GM21447 (cell line): ENCODE measurements at regions not wholly inside any gene's neighbourhood (a gene's known extent, or its start where the extent isn't known, plus 50 kb on each side); places are given as distances from the start of the nearest gene placed in this dataset.

Source experiments
- ATAC-seq: cut with Tn5 transposase; IDR thresholded peaks from one replicate; pipeline ENCODE4 v1.9.1; 2021; ENCODE audit not compliant: unreplicated experiment

DNA sequence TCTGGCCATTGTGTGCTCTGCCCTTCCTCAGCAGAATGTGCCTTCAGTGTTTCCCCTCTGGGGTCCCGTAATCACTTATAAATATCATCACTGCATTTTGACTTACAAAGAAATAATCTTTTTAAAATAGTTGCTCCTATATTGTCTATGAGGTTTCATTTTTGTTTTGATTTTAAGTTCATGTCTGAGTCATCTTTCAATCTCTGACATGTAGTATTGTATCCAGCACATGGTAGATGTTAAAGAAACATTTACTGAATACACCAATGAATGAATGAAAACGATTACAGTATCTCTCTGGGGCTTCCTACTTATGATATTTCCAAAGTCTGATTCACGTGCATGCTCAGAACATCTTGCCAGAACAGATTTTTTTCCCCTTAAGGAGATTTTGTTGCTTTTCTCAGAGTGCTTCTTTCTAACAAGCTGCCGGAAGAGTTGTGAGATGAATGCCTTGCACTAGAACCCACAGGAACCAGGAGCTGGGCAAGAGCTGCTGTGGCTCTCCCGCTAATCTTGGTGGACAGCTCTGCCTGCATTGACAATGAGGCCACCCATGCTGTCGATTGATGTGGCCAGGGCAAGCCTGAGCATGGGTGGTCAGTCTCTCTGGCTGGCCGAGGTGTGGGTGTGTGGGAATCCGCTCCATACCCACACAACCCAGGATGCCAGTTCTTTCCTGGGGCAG is 199.4 kb downstream of the CYRIA start:
- ATAC-seq, result no peak

GRCh38 chr2:16464641-16465040 is 201.0 kb downstream of the CYRIA start:
- ATAC-seq, result no peak

GRCh38 chr2:16462958-16463357 is 202.7 kb downstream of the CYRIA start:
- no peak for ATAC-seq

DNA sequence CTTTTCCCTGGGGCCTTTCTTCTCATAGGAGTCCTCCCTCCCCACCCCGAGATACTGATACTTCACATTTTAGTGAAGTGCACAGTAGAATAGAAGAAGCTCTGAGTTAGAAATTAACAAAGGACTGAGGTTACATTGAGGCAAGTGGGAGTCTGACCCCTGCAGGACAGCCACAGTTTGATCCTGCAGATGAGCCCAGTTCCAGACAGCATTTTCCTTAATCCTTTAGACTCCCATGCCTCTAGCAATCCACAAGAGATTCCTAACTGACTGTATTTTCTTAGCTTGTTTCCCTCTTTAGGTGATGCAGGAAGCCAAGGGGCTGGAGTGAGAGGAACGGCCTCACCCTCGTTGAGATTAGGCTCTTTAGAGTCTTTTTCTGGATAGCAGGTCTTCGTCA is 204.0 kb downstream of the CYRIA start:
- ATAC-seq, result no peak

DNA sequence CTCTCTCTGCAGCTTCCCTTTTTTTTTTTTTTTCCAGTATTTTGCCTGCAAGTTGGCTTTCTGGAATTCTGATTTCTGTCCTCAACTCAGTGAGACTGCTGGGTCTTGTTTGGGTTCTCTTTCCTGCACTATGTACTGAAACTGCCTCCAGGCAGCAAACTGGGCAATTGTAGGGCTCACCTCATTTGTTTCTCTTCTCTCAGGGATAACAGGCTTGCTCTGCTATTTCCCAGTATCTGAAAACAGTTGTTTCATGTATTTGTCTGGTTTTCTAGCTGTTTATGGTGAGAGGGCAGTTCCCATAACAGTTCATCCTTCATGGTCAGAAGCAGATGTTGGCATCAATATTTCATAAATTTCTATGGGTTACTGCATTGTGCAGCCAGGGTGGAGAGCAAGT is 206.0 kb downstream of the CYRIA start:
- no peak for ATAC-seq

DNA sequence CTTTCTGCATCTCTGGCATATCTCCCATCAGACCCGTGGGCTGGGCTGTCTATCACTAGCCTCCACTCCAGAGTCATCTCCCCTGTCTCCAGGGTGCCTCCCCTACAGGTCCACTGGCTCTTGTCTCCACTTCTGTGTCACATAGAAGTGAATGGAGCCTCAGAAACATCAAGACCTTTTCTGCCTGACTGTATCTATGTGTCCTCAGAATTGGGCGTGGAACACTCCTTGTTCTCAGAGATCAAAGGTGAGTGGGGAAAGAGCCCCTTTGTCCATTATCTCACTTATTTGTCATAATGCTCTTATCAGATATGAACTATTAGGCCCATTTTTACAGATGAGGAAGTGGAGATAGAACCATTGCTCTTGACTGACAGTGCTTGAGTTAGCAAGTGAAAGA is 211.0 kb downstream of the CYRIA start:
- ATAC-seq, result no peak

GRCh38 chr2:16452123-16452522 is 213.5 kb downstream of the CYRIA start:
- no peak for ATAC-seq

- no peak for ATAC-seq
Observed at GRCh38 chr2:16446706-16447105, 218.9 kb downstream of the CYRIA start.

DNA sequence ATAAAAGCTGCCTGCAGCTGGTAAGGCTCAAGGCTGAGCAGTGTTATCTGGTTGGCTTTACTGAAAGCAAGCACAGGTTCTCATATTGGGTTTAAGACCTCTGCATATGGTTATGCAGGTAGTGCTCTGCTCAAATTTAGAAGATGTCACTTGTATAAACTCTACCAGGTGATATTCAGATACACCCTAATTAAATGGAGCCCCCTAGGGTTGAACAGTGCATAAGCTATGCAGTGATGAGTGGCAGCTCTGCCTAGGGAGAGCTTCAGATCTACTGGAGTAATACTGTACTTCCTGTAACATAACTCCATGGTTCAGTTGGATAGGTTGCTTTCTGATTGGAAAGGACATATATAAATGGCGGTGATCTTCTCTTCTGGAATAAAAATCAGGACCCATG is 222.7 kb downstream of the CYRIA start:
- ATAC-seq, result no peak

DNA sequence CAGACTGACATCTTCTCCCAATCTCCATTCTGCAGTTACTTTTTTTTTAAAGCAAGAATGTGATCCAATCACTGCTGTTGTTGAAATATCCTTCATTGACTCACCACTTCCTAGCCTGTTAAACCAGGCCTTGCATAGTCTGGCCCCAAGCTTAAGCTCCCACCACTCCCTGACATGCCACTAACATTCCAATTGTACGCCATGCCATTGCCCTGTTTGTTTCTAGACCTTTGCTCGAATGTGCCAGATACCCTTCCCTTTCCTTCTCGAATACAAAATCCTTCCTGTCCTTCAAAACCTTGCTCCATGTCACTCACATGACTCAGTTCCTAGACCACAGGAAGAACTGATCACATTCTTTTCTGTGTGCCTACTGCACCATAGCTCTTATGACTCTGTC is 224.2 kb downstream of the CYRIA start:
- ATAC-seq, result no peak

DNA sequence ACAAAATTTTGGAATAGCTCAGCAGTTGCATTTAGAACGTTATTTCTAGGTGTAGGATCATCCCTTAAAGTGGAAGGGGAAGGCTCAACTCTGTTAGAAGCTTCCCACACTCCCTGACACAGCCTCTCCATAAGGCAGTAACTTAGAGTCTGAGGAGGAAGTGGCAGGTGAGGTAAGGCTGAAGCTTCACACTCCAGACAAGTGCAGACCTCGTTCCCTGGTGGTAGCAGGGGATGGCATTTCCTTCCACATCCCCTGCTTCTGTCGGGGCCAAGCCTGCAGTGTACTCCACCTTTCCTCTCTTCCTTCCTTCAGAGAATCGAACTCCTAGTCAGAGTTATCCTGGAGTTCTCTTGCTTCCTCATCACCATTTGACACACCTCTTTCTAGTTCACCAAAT is 224.7 kb downstream of the CYRIA start:
- no peak for ATAC-seq

GRCh38 chr2:16438613-16439321 is 226.9 kb downstream of the CYRIA start:
- no peak for ATAC-seq

- ATAC-seq, result no peak
Observed at GRCh38 chr2:16437189-16437588, 228.4 kb downstream of the CYRIA start.

GRCh38 chr2:16434393-16434792 is 231.2 kb downstream of the CYRIA start:
- ATAC-seq, result no peak

- no peak for ATAC-seq
Observed at GRCh38 chr2:16430846-16431245, 234.8 kb downstream of the CYRIA start.

GRCh38 chr2:16429431-16430145 is 236.0 kb downstream of the CYRIA start:
- ATAC-seq, result no peak

DNA sequence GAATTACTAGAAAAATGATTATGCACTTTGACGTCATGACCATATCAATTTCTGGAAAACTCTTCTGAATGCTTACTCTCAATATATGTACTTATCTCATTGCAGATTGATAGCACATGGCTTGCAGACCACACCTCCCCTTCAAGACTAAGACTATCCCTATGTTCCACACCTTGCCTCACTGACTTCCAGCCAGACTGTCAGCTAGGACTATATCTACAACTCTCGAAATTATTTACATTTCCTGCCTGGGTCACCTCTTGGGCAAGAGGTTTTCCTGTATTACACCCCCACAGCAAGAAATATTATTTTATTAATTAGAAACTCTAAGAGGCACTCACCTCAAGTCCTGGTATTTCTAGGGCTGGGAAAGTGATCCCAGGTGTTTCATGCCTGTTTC is 236.6 kb downstream of the CYRIA start:
- ATAC-seq, result no peak

DNA sequence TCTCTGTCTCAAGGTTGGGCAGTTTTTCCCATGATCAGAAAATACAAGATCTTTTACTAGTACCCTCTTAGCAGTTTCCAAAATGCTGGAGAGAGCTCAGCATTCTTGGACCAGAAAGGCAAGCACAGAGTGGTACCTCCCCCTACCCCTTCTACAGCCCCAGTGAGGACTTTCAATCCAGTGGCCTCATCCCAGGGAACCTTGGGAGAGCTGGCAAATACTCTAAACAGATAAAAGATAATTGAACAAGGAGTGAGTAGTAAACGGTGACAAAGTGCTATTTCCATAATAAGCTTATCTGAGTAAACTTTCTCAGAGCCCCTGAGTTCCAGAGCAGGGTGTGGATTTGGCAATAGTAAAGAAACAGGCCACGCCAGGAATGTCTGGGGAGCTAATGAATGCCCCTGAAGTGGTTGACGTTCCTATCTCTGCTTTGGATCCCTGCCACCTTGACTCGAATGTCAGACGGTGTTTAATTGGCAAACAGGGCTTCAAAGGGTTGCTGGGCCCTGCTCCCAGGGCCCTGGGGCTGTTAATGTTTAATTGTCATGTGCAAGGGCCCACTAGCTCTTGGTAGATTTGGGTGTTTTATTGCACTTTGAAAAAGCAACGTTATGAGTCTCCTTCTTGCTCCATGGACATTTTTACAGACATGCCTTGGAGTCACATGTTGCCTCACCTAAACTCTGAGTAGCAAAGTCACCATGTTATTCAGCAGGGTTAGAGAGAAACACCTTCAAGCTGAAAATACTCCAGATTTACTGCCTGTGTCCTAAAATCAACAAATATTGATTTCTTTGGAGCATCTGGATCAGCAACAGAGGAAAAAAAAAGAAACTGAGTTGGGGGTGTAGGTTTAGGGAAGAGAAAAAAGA is 239.9 kb downstream of the CYRIA start:
- ATAC-seq, result no peak

- no peak for ATAC-seq
Observed at GRCh38 chr2:16420421-16420820, 245.2 kb downstream of the CYRIA start.

DNA sequence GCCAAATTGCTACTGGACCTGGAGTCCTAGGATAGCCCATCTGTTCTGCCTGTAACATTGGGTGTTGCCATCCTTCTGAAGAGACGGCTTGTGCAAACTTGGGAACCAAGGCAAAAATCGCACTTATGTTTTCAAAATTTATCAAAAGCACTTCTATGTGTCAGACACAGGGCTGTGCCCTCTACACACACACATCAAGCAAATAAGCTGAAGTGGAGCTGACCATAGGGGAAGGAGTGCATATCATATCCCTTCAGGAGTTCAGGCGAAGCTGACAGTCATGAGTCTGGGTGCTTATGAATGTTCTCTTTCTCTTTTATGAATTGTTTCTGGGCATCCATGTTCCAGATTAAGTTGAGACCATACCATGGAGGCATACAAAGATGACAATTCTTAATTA is 247.9 kb downstream of the CYRIA start:
- no peak for ATAC-seq

DNA sequence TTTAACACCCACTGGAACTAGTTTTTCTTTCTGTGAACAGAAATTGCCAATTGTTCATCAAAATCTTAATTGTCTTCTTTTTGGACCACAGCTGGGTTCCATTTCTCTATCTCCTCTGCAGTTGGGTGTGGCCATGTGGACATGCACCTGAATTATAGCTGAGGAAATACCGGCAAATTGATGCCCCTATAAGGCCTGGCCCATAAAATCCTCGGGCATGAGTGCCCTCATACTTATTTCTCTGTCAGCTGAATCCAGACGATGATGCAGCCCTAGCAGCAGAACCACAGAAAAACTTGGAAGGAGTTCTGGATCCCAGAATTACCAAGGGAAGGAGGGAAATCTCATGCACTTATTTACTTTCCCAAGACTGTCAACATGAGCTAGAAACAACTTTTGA is 249.0 kb downstream of the CYRIA start:
- ATAC-seq, result no peak
